Spleen (tissue), 11 donors: ENCODE measurements at regions not wholly inside any gene's neighbourhood (a gene's known extent, or its start where the extent isn't known, plus 50 kb on each side); places are given as distances from the start of the nearest gene placed in this dataset.
"Not testable (repeated sequence)": the region's sequence is repeated elsewhere in the genome, so short reads cannot be mapped to it uniquely, and the experiment has no call there.

Experiments used
- DNase-seq: peaks from one replicate; pipeline ENCODE4 v3.0.0-alpha.2; 2020
- H3K27ac ChIP-seq, 8 donors: fragments of 200-600 bp; sonication (generic) in 7 of 8; 1 replicate in 4 of 8; 2 replicates in 4 of 8; pipeline versions ENCODE4 v1.5.0 to v1.8.0; 2016 to 2021; ENCODE audit warnings: inconsistent platforms in 4 of 8, mild to moderate bottlenecking in 4 of 8, moderate library complexity in 1 of 8
- H3K27me3 ChIP-seq, 7 donors: fragments of 200-600 bp; sonication (generic) in 6 of 7; replicated peaks in 1 of 7; 1 replicate in 4 of 7; 2 replicates in 3 of 7; pipeline versions ENCODE4 v1.5.0 to v1.8.0; 2016 to 2021; ENCODE audit warnings: inconsistent platforms in 3 of 7, mild to moderate bottlenecking in 1 of 7
- H3K36me3 ChIP-seq, 6 donors: fragments of 200-600 bp; sonication (generic) in 5 of 6; 1 replicate in 4 of 6; 2 replicates in 2 of 6; pipeline versions ENCODE4 v1.5.0 to v1.8.0; 2016 to 2021; ENCODE audit warnings: inconsistent platforms in 2 of 6
- H3K4me1 ChIP-seq, 6 donors: fragments of 200-600 bp; sonication (generic) in 5 of 6; 1 replicate in 3 of 6; 2 replicates in 3 of 6; pipeline versions ENCODE4 v1.5.0 to v1.8.0; 2016 to 2021; ENCODE audit warnings: inconsistent platforms in 3 of 6
- H3K4me3 ChIP-seq, 8 donors: fragments of 200-600 bp; sonication (generic) in 7 of 8; 1 replicate in 4 of 8; 2 replicates in 4 of 8; pipeline versions ENCODE4 v1.5.0 to v1.8.0; 2016 to 2021; ENCODE audit warnings: inconsistent platforms in 4 of 8, mild to moderate bottlenecking in 4 of 8, moderate library complexity in 2 of 8
- H3K9me3 ChIP-seq, 8 donors: fragments of 200-600 bp; sonication (generic) in 7 of 8; 1 replicate in 4 of 8; 2 replicates in 4 of 8; pipeline versions ENCODE4 v1.5.0 to v1.8.0; 2016 to 2021; ENCODE audit warnings: inconsistent platforms in 4 of 8
- POLR2A ChIP-seq, 3 donors: fragments of 450-650 bp; IDR thresholded peaks; one replicate each; pipeline ENCODE4 v1.5.1; 2017; ENCODE audit warnings: antibody characterized with exemption in 3 of 3, mild to moderate bottlenecking in 1 of 3
- POLR2AphosphoS5 ChIP-seq, 3 donors: sonication (generic); formaldehyde crosslinking; IDR thresholded peaks; one replicate each; pipeline ENCODE4 v1.5.1; 2017; ENCODE audit warnings: antibody characterized with exemption in 3 of 3
- WGBS, 5 donors: extraction: QIAGEN DNeasy Blood & Tissue Kit in 3 of 5; methylation state at CpG; one replicate each; pipeline versions ENCODE4 v1.1.5 to v1.1.7; 2013 to 2018; 5-methylcytosine and 5-hydroxymethylcytosine counted together
- intact Hi-C: fragments of 100-400 bp; cut with DNase I; formaldehyde crosslinking; loops from one replicate; pipeline ENCODE4 v1.15.0; 2023; ENCODE audit warnings: low total_unique reads
- TF ChIP-seq, protein P1 (sequence below), 11 experiments: fragments of 200-600 bp in 7 of 11; fragments of 450-650 bp in 4 of 11; sonication (generic) in 4 of 11; IDR thresholded peaks in 8 of 11; conservative IDR thresholded peaks in 3 of 11; 1 replicate in 7 of 11; 2 replicates in 4 of 11; pipeline versions ENCODE4 v1.4.0 to v1.8.0; 2016 to 2021; ENCODE audit warnings: antibody characterized with exemption in 11 of 11, inconsistent platforms in 4 of 11, mild to moderate bottlenecking in 1 of 11
- donor health status: healthy with polysubstance abuse.
- donor health status: DM: no; HTN: no; CAD: no; lungs with moderate emphysema.
- donor health status: DM: no; HTN: no; CAD: no.
- donor health status: Bipolar disorder and iron deficiency.
- donor health status: healthy.
- donor health status: DM: no; HTN: no; CAD: no.
- donor health status: DM: yes; HTN: yes; CAD: no.

DNA sequence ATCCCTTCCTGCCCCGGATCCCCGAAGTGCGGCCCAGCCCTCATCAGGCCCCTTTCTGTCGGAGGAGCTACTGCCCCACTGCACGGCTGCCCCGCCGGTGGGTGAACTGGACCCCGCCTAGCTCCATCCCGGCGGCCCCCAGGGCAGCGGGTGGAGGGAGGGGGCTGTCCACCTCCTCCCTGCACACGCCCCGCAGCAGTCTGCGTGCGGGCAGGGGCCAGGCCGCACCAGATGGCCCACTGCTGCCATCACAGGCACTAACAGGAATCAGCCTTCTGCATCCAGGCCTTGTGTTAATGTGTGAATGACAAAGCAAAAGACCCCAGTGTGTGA lies 54.9 kb upstream of the UNC93A start:
- peaks cover 0 to 33% (median 0%) of the 10 kb centered on the region in 7 donors for H3K27me3 ChIP-seq
- DNase-seq = no peak
- H3K4me1 ChIP-seq = no peaks in the 10 kb centered on the region
- intact Hi-C loops = no loop called here
- H3K36me3 ChIP-seq = no peaks in the 10 kb centered on the region
- H3K9me3 ChIP-seq = no peaks in the 10 kb centered on the region
- no peak for TF ChIP-seq POLR2A (IDR thresholded peaks at IDR 0.05)
- WGBS, 5 donors = 88 to 100% (median 93%) methylated on average over 8 to 16 of the region's 16 CpGs
- no peak overlapping the region for H3K27ac ChIP-seq
- H3K4me3 ChIP-seq = no peak overlapping the region

DNA sequence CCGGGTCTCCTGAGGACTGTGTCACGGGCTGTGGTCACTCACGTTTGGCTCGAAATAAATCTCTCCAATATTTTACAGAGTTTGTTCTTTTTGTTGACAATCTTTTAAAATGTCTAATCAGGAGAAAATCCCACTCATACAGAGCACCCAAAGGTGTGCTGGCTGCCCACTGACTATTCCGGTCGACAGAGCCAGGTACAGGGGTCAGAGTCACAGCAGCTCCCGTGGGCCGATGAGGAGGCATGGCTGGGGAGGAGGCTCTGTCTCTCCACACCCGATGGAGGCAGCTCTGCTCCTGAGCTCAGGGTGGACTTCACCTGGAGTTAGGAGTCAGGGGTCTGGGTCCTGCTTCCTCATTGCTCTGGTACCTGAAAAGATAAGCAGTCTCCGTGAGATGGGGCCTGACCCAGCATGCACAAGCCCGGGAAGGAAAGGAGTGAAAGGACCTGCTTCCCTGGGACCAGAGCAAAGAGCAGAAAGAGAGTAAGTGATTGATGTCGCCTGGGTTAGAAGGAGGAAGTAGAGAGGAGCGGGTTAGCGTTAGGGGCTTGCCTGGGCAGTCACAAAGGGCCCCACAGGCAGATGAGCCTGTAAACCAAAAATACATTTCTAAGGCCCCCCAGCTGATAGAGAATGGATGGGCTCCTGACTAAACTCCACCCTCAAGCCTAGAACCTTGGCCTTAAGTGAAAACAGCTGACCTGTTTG lies 53.5 kb upstream of the UNC93A start:
- no peak for DNase-seq
- H3K27me3 ChIP-seq = peaks cover 0 to 29% (median 0%) of the 10 kb centered on the region in 7 donors
- H3K9me3 ChIP-seq = no peaks in the 10 kb centered on the region
- no peak overlapping the region for H3K4me3 ChIP-seq
- H3K4me1 ChIP-seq = no peaks in the 10 kb centered on the region
- intact Hi-C loops = no loop called here
- H3K27ac ChIP-seq = no peak overlapping the region
- H3K36me3 ChIP-seq = no peaks in the 10 kb centered on the region
- TF ChIP-seq, protein P1, sequence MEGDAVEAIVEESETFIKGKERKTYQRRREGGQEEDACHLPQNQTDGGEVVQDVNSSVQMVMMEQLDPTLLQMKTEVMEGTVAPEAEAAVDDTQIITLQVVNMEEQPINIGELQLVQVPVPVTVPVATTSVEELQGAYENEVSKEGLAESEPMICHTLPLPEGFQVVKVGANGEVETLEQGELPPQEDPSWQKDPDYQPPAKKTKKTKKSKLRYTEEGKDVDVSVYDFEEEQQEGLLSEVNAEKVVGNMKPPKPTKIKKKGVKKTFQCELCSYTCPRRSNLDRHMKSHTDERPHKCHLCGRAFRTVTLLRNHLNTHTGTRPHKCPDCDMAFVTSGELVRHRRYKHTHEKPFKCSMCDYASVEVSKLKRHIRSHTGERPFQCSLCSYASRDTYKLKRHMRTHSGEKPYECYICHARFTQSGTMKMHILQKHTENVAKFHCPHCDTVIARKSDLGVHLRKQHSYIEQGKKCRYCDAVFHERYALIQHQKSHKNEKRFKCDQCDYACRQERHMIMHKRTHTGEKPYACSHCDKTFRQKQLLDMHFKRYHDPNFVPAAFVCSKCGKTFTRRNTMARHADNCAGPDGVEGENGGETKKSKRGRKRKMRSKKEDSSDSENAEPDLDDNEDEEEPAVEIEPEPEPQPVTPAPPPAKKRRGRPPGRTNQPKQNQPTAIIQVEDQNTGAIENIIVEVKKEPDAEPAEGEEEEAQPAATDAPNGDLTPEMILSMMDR (IDR thresholded peaks at IDR 0.05 in 8 of 11, conservative IDR thresholded peaks at IDR 0.05 in 3 of 11) = no peak
- TF ChIP-seq POLR2AphosphoS5 (IDR thresholded peaks at IDR 0.05) = no peak
- TF ChIP-seq POLR2A (IDR thresholded peaks at IDR 0.05) = no peak
- 67 to 71% (median 68%) methylated on average over 14 of the region's 14 CpGs for WGBS, 5 donors

DNA sequence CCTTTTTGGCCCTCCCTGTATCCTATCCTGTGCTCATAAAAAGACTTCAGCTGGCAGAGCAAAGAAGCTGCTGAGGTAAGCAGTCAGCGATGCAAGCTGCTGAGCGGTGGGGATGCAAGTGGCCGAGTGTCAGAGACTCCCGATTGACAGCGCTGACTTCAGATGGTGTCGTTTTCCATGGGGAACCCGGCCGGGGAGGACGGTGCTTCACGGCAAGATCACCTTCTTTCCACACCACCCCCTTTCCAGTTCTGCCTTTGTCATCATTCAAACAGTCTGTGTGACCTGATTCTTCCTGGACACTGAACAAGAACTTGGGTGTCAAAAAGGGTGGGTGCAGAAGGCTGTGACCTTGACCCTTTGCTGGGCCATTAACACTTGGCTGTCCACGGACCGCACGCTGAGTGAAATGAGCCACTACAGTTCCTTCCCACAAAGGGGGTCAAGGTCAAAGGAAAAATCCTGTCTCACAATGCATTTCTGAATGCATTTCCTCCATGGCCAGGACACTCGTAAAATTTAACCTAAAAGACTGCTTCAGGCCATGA lies 52.9 kb upstream of the UNC93A start:
- H3K27ac ChIP-seq = no peak overlapping the region
- H3K36me3 ChIP-seq = no peaks in the 10 kb centered on the region
- no peak overlapping the region for H3K4me3 ChIP-seq
- no peaks in the 10 kb centered on the region for H3K9me3 ChIP-seq
- WGBS, 5 donors = 62 to 77% (median 63%) methylated on average over 14 of the region's 14 CpGs
- H3K4me1 ChIP-seq = no peaks in the 10 kb centered on the region
- no peak for DNase-seq
- H3K27me3 ChIP-seq = peaks cover 0 to 24% (median 0%) of the 10 kb centered on the region in 7 donors
- intact Hi-C loops = no loop called here
- TF ChIP-seq, protein P1 (IDR thresholded peaks at IDR 0.05 in 8 of 11, conservative IDR thresholded peaks at IDR 0.05 in 3 of 11) = no peak
- no peak for TF ChIP-seq POLR2A (IDR thresholded peaks at IDR 0.05)
- no peak for TF ChIP-seq POLR2AphosphoS5 (IDR thresholded peaks at IDR 0.05)

DNA sequence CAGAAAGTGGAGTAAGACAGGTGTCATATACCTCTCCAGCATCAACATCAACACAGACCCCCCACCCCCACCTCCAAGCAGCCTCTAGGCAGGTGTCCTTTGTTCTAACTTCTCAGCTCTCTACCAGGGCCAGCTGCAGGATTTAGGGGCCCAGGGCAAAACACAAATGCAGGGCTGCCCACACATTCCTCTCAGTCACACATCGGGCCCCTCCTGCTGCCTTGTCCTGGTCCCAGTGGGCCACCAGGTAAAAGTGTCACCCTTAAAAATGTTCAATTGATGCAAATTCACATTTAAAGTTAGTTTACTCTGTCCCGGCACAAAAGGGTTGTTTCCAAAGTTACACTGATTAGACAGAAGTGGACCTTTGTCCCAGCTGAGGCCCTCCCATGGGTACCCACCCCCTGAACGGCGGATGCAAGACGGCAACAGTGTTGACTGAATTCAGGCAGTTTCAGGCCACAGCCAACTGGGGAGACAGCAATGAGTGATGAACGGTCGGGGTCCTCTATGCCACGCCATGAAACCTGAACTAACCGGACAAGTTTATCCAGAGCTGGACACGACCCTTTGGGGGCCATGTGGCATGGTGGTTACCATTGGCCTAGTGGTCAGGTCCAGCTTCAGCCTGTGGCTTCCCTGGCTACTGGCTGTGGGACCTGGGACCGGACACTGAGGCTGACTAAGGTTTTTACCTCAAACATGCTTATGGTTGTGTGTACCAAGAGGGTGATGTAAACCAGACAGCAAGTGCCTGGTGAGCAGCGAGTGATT lies 52.2 kb upstream of the UNC93A start:
- 87 to 95% (median 89%) methylated on average over 12 of the region's 12 CpGs for WGBS, 5 donors
- no peak for DNase-seq
- intact Hi-C loops = no loop called here
- H3K27me3 ChIP-seq = peaks cover 0 to 18% (median 0%) of the 10 kb centered on the region in 7 donors
- no peaks in the 10 kb centered on the region for H3K36me3 ChIP-seq
- no peaks in the 10 kb centered on the region for H3K9me3 ChIP-seq
- no peak overlapping the region for H3K4me3 ChIP-seq
- H3K4me1 ChIP-seq = no peaks in the 10 kb centered on the region
- no peak overlapping the region for H3K27ac ChIP-seq
- TF ChIP-seq POLR2A (IDR thresholded peaks at IDR 0.05) (no peak), POLR2AphosphoS5 (IDR thresholded peaks at IDR 0.05) (no peak)
- TF ChIP-seq, protein P1 (IDR thresholded peaks at IDR 0.05 in 8 of 11, conservative IDR thresholded peaks at IDR 0.05 in 3 of 11) = no peak

DNA sequence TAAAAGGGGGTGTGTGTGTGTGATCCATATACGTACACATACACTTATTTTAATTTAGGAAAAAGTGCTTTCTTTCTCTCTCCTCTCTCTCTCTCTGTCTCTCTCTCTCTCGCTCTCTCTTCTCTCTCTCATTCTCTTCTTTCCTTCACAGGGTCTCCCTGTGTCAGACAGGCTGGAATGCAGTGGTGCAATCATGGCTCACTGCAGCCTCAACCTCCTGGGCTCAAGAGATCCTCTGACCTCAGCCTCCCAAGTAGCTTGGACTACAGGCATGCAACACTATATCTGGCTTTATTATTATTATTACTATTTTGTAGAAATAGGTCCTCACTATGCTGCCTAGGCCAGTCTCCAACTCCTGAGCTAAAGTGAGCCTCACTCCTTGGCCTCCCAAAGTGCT lies 51.6 kb upstream of the UNC93A start:
- 68 to 91% (median 76%) methylated on average over 2 of the region's 2 CpGs for WGBS, 5 donors
- H3K4me1 ChIP-seq, H3K36me3 ChIP-seq, H3K27ac ChIP-seq, intact Hi-C loops, H3K9me3 ChIP-seq, DNase-seq, H3K4me3 ChIP-seq: not testable (repeated sequence)
- H3K27me3 ChIP-seq = peaks cover 0 to 18% (median 0%) of the 10 kb centered on the region in 7 donors
